ENCODE measurements at regions not wholly inside any gene's neighbourhood (a gene's known extent, or its start where the extent isn't known, plus 50 kb on each side); places are given as distances from the start of the nearest gene placed in this dataset.
"Not testable (repeated sequence)": the region's sequence is repeated elsewhere in the genome, so short reads cannot be mapped to it uniquely, and the experiment has no call there.

- TF ChIP-seq CTCF (IDR thresholded peaks at IDR 0.05; ENCODE audit: low read depth, low read length), result no peak
- DNase-seq (ENCODE audit: low read depth, low spot score), result no peak
- Histone ChIP-seq H3K27ac (ENCODE audit: low read depth, low read length) (no peak overlapping the region), H3K9me3 (ENCODE audit: control insufficient read depth, insufficient read depth, low read length) (no peaks in the 10 kb centered on the region), H3K27me3 (ENCODE audit: control insufficient read depth, insufficient read depth, low read length) (no peaks in the 10 kb centered on the region), H3K4me3 (ENCODE audit: low read depth, low read length) (no peak overlapping the region)
- ChIA-PET POLR2A (no interaction called here), CTCF (no interaction called here)
Measured at GRCh38 chr5:106986006-106986405, 684.7 kb downstream of the EFNA5 start.

- POLR2A ChIA-PET, result no interaction called here
- H3K27me3 ChIP-seq (ENCODE audit: control insufficient read depth, insufficient read depth, low read length), result no peaks in the 10 kb centered on the region
Measured at GRCh38 chr5:106985174-106985573, 685.6 kb downstream of the EFNA5 start.

GRCh38 chr5:106979178-106979577, 691.6 kb downstream of the EFNA5 start:
- CTCF ChIA-PET, result not testable (repeated sequence)

More at GRCh38 chr5:106985174-106985573, 685.6 kb downstream of the EFNA5 start:
- Histone ChIP-seq H3K27ac (ENCODE audit: low read depth, low read length) (no peak overlapping the region), H3K9me3 (ENCODE audit: control insufficient read depth, insufficient read depth, low read length) (no peaks in the 10 kb centered on the region), H3K4me3 (ENCODE audit: low read depth, low read length) (no peak overlapping the region)
- CTCF ChIA-PET, result no interaction called here
- TF ChIP-seq CTCF (IDR thresholded peaks at IDR 0.05; ENCODE audit: low read depth, low read length), result no peak
- DNase-seq (ENCODE audit: low read depth, low spot score), result no peak

GRCh38 chr5:106978582-106979165, 692.1 kb downstream of the EFNA5 start:
- POLR2A ChIA-PET; H3K27me3 ChIP-seq (ENCODE audit: control insufficient read depth, insufficient read depth, low read length); H3K27ac ChIP-seq (ENCODE audit: low read depth, low read length); DNase-seq (ENCODE audit: low read depth, low spot score); H3K9me3 ChIP-seq (ENCODE audit: control insufficient read depth, insufficient read depth, low read length); H3K4me3 ChIP-seq (ENCODE audit: low read depth, low read length); CTCF ChIA-PET: not testable (repeated sequence)

More at GRCh38 chr5:106979178-106979577, 691.6 kb downstream of the EFNA5 start:
- POLR2A ChIA-PET; DNase-seq (ENCODE audit: low read depth, low spot score); H3K27me3 ChIP-seq (ENCODE audit: control insufficient read depth, insufficient read depth, low read length); H3K27ac ChIP-seq (ENCODE audit: low read depth, low read length); H3K9me3 ChIP-seq (ENCODE audit: control insufficient read depth, insufficient read depth, low read length); H3K4me3 ChIP-seq (ENCODE audit: low read depth, low read length): not testable (repeated sequence)

- CTCF ChIA-PET, result no interaction called here
- no peaks in the 10 kb centered on the region for H3K9me3 ChIP-seq (ENCODE audit: control insufficient read depth, insufficient read depth, low read length)
- no peak overlapping the region for H3K27ac ChIP-seq (ENCODE audit: low read depth, low read length)
- no peak overlapping the region for H3K4me3 ChIP-seq (ENCODE audit: low read depth, low read length)
- POLR2A ChIA-PET, result no interaction called here
- no peak for DNase-seq (ENCODE audit: low read depth, low spot score)
- H3K27me3 ChIP-seq (ENCODE audit: control insufficient read depth, insufficient read depth, low read length), result no peaks in the 10 kb centered on the region
- no peak for TF ChIP-seq CTCF (IDR thresholded peaks at IDR 0.05; ENCODE audit: low read depth, low read length)
Measured at GRCh38 chr5:106976363-106976762, 694.4 kb downstream of the EFNA5 start.

GRCh38 chr5:106974272-106974671, 696.5 kb downstream of the EFNA5 start:
- no peak overlapping the region for H3K4me3 ChIP-seq (ENCODE audit: low read depth, low read length)
- no peak for TF ChIP-seq CTCF (IDR thresholded peaks at IDR 0.05; ENCODE audit: low read depth, low read length)
- no peak for DNase-seq (ENCODE audit: low read depth, low spot score)
- ChIA-PET POLR2A (no interaction called here), CTCF (no interaction called here)
- H3K9me3 ChIP-seq (ENCODE audit: control insufficient read depth, insufficient read depth, low read length), result no peaks in the 10 kb centered on the region
- no peak overlapping the region for H3K27ac ChIP-seq (ENCODE audit: low read depth, low read length)
- H3K27me3 ChIP-seq (ENCODE audit: control insufficient read depth, insufficient read depth, low read length), result no peaks in the 10 kb centered on the region
